Erythroblast (primary cell): ENCODE measurements at regions not wholly inside any gene's neighbourhood (a gene's known extent, or its start where the extent isn't known, plus 50 kb on each side); places are given as distances from the start of the nearest gene placed in this dataset.

Experiments used
- GATA1 ChIP-seq: IDR thresholded peaks from 2 replicates; pipeline ENCODE4 v1.6.1; 2011; ENCODE audit warnings: low read depth, mild to moderate bottlenecking, control low read depth, low read length, moderate library complexity
- POLR2A ChIP-seq: IDR thresholded peaks from 2 replicates; pipeline ENCODE4 v1.6.1; 2011; ENCODE audit warnings: mild to moderate bottlenecking, low read length

DNA sequence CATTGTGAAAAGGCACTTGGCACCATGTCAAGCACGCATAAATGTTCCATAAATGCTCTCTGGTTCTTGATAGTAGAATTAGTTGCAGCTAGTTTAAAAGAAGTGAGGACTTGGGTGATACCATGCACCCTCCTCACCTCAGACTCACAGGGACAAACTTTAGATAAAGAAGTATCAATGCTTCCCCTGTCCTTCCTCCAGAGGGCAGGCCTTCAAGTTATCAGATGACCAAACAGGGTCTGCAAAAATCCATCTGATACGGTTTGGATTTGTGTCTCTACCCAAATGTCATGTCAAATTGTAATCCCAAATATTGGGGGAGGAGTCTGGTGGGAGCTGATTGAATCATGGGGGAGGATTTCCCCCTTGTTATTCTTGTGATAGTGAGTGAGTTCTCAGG lies 54.1 kb downstream of the C1QL2 start:
- no peak for TF ChIP-seq POLR2A
- TF ChIP-seq GATA1 = no peak
